ENCODE measurements at regions not wholly inside any gene's neighbourhood (a gene's known extent, or its start where the extent isn't known, plus 50 kb on each side); places are given as distances from the start of the nearest gene placed in this dataset.

GRCh38 chr1:198860371-198860770 lies 221.5 kb downstream of the PTPRC start:
- TF ChIP-seq CTCF (conservative IDR thresholded peaks at IDR 0.05 in 1 of 2, IDR thresholded peaks at IDR 0.05 in 1 of 2; ENCODE audit: extremely low read depth in 1 of 2, insufficient read depth in 1 of 2, low read depth in 1 of 2, low read length in 2 of 2) (no peak), EZH2 (IDR thresholded peaks at IDR 0.05; ENCODE audit: borderline replicate concordance, low read length) (no peak)
